ENCODE measurements at regions not wholly inside any gene's neighbourhood (a gene's known extent, or its start where the extent isn't known, plus 50 kb on each side); places are given as distances from the start of the nearest gene placed in this dataset.

GRCh38 chr6:15864708-15865062 lies 201.9 kb upstream of the DTNBP1 start:
- TF ChIP-seq CTCF (IDR thresholded peaks at IDR 0.05) (no peak), POLR2AphosphoS5 (IDR thresholded peaks at IDR 0.05; ENCODE audit: low read depth, low read length) (no peak), TCF7L2 (IDR thresholded peaks at IDR 0.05; ENCODE audit: low read depth, low read length) (no peak), REST (IDR thresholded peaks at IDR 0.05; ENCODE audit: insufficient read depth in 1 of 2, low read depth in 2 of 2, low read length in 1 of 2) (no peak), SIN3A (IDR thresholded peaks at IDR 0.05; ENCODE audit: borderline replicate concordance, insufficient read depth, low read depth, low read length) (no peak)

All from Panc1 (cell line).